Motor neuron (in vitro differentiated cells): ENCODE measurements at regions not wholly inside any gene's neighbourhood (a gene's known extent, or its start where the extent isn't known, plus 50 kb on each side); places are given as distances from the start of the nearest gene placed in this dataset.
"Not testable (repeated sequence)": the region's sequence is repeated elsewhere in the genome, so short reads cannot be mapped to it uniquely, and the experiment has no call there.

Source experiments
- ATAC-seq, 8 experiments: fragments of 200-7000 bp; cut with Tn5 transposase; replicated peaks in 6 of 8; 2 replicates each; pipeline ENCODE4 v1.8.0; 2021; ENCODE audit warnings: mild to moderate bottlenecking in 8 of 8, moderate library complexity in 8 of 8
- H3K27ac ChIP-seq, 2 donors: fragments of 250-450 bp; sonication (Bioruptor Pico); 2 replicates each; pipeline ENCODE4 v1.9.0; 2021; ENCODE audit warnings: antibody characterized with exemption in 2 of 2, mild to moderate bottlenecking in 2 of 2, moderate library complexity in 1 of 2
- H3K4me1 ChIP-seq, 2 donors: fragments of 250-450 bp; sonication (Bioruptor Pico); replicated peaks in 1 of 2; 2 replicates each; pipeline ENCODE4 v1.6.1; 2021; ENCODE audit warnings: antibody characterized with exemption in 2 of 2, mild to moderate bottlenecking in 2 of 2, moderate library complexity in 1 of 2
- H3K4me3 ChIP-seq, 5 donors: fragments of 250-450 bp; sonication (Bioruptor Pico); 2 replicates each; pipeline ENCODE4 v1.9.0; 2021; ENCODE audit warnings: antibody characterized with exemption in 5 of 5, mild to moderate bottlenecking in 5 of 5, moderate library complexity in 4 of 5
- WGBS, 10 experiments: fragments of 450-650 bp; shearing (Covaris generic); methylation state at CpG; one replicate each; pipeline ENCODE4 v1.0.0; 2022; 5-methylcytosine and 5-hydroxymethylcytosine counted together
- in situ Hi-C, 9 experiments: fragments of 400-800 bp; cut with MboI; loops; one replicate each; pipeline ENCODE4 v1.15.0; 2021; ENCODE audit warnings: low sequenced_read_pairs in 9 of 9, low pct_unique_long_range_greater_than_20kb in 2 of 9; ENCODE audit not compliant: unreplicated experiment in 9 of 9

- Histone ChIP-seq H3K27ac (no peak overlapping the region), H3K4me1 (no peaks in the 10 kb centered on the region), H3K4me3 (no peak overlapping the region)
- in situ Hi-C loops = no loop called here
- 43 to 95% (median 88%) methylated on average over 1 to 3 of the region's 3 CpGs; no CpG with 5 or more reads in 1 of the 10 experiments for WGBS, 10 experiments
- ATAC-seq = no peak
Measured at GRCh38 chr3:21952856-21953255, 201.8 kb upstream of the ZNF385D start.

GRCh38 chr3:21954709-21955108, 203.7 kb upstream of the ZNF385D start:
- Histone ChIP-seq H3K27ac (no peak overlapping the region), H3K4me3 (no peak overlapping the region), H3K4me1 (no peaks in the 10 kb centered on the region)
- ATAC-seq = peak in 1 of 8 experiments; percentile 23
- WGBS, 10 experiments = 5 to 100% (median 73%) methylated on average over 1 to 2 of the region's 2 CpGs; no CpG with 5 or more reads in 1 of the 10 experiments
- in situ Hi-C loops = no loop called here

GRCh38 chr3:21955406-21955805, 204.4 kb upstream of the ZNF385D start:
- 0 to 100% (median 83%) methylated on average over 1 to 2 of the region's 2 CpGs; no CpG with 5 or more reads in 1 of the 10 experiments for WGBS, 10 experiments
- H3K27ac ChIP-seq = no peak overlapping the region
- no peak overlapping the region for H3K4me3 ChIP-seq
- in situ Hi-C loops = no loop called here
- ATAC-seq = no peak
- no peaks in the 10 kb centered on the region for H3K4me1 ChIP-seq

GRCh38 chr3:21960033-21960432, 209.0 kb upstream of the ZNF385D start:
- no peak for ATAC-seq
- in situ Hi-C loops = no loop called here
- WGBS, 10 experiments = 0 to 67% (median 50%) methylated on average over 1 of the region's 1 CpG; no CpG with 5 or more reads in 3 of the 10 experiments
- H3K4me3 ChIP-seq = no peak overlapping the region
- no peaks in the 10 kb centered on the region for H3K4me1 ChIP-seq
- no peak overlapping the region for H3K27ac ChIP-seq

GRCh38 chr3:21962456-21962855, 211.4 kb upstream of the ZNF385D start:
- in situ Hi-C loops = no loop called here

GRCh38 chr3:21966457-21966856, 215.4 kb upstream of the ZNF385D start:
- in situ Hi-C loops, ATAC-seq: not testable (repeated sequence)
- 33 to 95% (median 78%) methylated on average over 1 to 8 of the region's 8 CpGs; no CpG with 5 or more reads in 5 of the 10 experiments for WGBS, 10 experiments

More at GRCh38 chr3:21962456-21962855, 211.4 kb upstream of the ZNF385D start:
- whole genome bisulfite sequencing, 10 experiments = 0 to 67% (median 19%) methylated on average over 1 of the region's 1 CpG; no CpG with 5 or more reads in 1 of the 10 experiments
- no peaks in the 10 kb centered on the region for H3K4me1 ChIP-seq
- no peak overlapping the region for H3K4me3 ChIP-seq
- no peak overlapping the region for H3K27ac ChIP-seq
- no peak for ATAC-seq

GRCh38 chr3:21979706-21980105, 228.7 kb upstream of the ZNF385D start:
- no peak overlapping the region for H3K4me3 ChIP-seq
- ATAC-seq = peak in 1 of 8 experiments; percentile 76

More at GRCh38 chr3:21966457-21966856, 215.4 kb upstream of the ZNF385D start:
- H3K4me3 ChIP-seq, H3K27ac ChIP-seq, H3K4me1 ChIP-seq: not testable (repeated sequence)

GRCh38 chr3:21989341-21990042, 238.5 kb upstream of the ZNF385D start:
- Histone ChIP-seq H3K4me1 (no peaks in the 10 kb centered on the region), H3K4me3 (no peak overlapping the region), H3K27ac (no peak overlapping the region)
- in situ Hi-C loops = no loop called here
- ATAC-seq = no peak
- 13 to 95% (median 88%) methylated on average over 2 to 5 of the region's 5 CpGs for WGBS, 10 experiments

More at GRCh38 chr3:21979706-21980105, 228.7 kb upstream of the ZNF385D start:
- no peak overlapping the region for H3K27ac ChIP-seq
- no peaks in the 10 kb centered on the region for H3K4me1 ChIP-seq
- in situ Hi-C loops = no loop called here
- 80 to 100% (median 91%) methylated on average over 1 of the region's 1 CpG; no CpG with 5 or more reads in 4 of the 10 experiments for WGBS, 10 experiments

- in situ Hi-C loops = no loop called here
- 0 to 100% (median 80%) methylated on average over 1 to 3 of the region's 3 CpGs for WGBS, 10 experiments
Measured at GRCh38 chr3:21991061-21991460, 240.1 kb upstream of the ZNF385D start.

GRCh38 chr3:21995079-21995607, 244.1 kb upstream of the ZNF385D start:
- no peaks in the 10 kb centered on the region for H3K4me1 ChIP-seq
- WGBS, 10 experiments = no CpG with 5 or more reads among the region's 2 CpGs
- in situ Hi-C loops = no loop called here
- H3K4me3 ChIP-seq = no peak overlapping the region
- no peak overlapping the region for H3K27ac ChIP-seq
- no peak for ATAC-seq

More at GRCh38 chr3:21991061-21991460, 240.1 kb upstream of the ZNF385D start:
- Histone ChIP-seq H3K4me1 (no peaks in the 10 kb centered on the region), H3K27ac (no peak overlapping the region), H3K4me3 (no peak overlapping the region)
- ATAC-seq = no peak

GRCh38 chr3:22007368-22007767, 256.4 kb upstream of the ZNF385D start:
- Histone ChIP-seq H3K4me3 (no peak overlapping the region), H3K4me1 (no peaks in the 10 kb centered on the region), H3K27ac (no peak overlapping the region)
- in situ Hi-C loops = no loop called here
- ATAC-seq = peak in 1 of 8 experiments; percentile 83
- 42 to 100% (median 84%) methylated on average over 1 to 2 of the region's 2 CpGs; no CpG with 5 or more reads in 2 of the 10 experiments for WGBS, 10 experiments

GRCh38 chr3:22010997-22011396, 260.0 kb upstream of the ZNF385D start:
- in situ Hi-C loops = no loop called here
- 0 to 100% (median 80%) methylated on average over 1 to 2 of the region's 2 CpGs for WGBS, 10 experiments
- Histone ChIP-seq H3K27ac (no peak overlapping the region), H3K4me1 (peaks cover 0 to 4% of the 10 kb centered on the region in 2 donors), H3K4me3 (no peak overlapping the region)
- ATAC-seq = no peak

GRCh38 chr3:22012471-22012870, 261.5 kb upstream of the ZNF385D start:
- in situ Hi-C loops = no loop called here
- H3K27ac ChIP-seq = no peak overlapping the region
- peaks cover 0 to 4% of the 10 kb centered on the region in 2 donors for H3K4me1 ChIP-seq
- ATAC-seq = no peak
- H3K4me3 ChIP-seq = no peak overlapping the region
